H54 (cell line): ENCODE measurements at regions not wholly inside any gene's neighbourhood (a gene's known extent, or its start where the extent isn't known, plus 50 kb on each side); places are given as distances from the start of the nearest gene placed in this dataset.

Experiments used
- DNase-seq: peaks from one replicate; pipeline ENCODE4 v3.0.0; 2011; ENCODE audit warnings: low spot score, mixed read lengths; ENCODE audit not compliant: insufficient read length
- FAIRE-seq: peaks from 3 replicates; lab custom pipeline; 2011; peaks lifted over from hg19 to GRCh38; lab: Jason Lieb, UNC
- POLR2A ChIP-seq: IDR thresholded peaks from 2 replicates; pipeline ENCODE4 v1.6.1; 2011; ENCODE audit warnings: low read depth, mild to moderate bottlenecking, low read length

- FAIRE-seq (no peak), DNase-seq (no peak)
- no peak for TF ChIP-seq POLR2A
Measured at GRCh38 chr2:223197046-223197445, 145.1 kb downstream of the KCNE4 start.

- FAIRE-seq = no peak
- no peak for TF ChIP-seq POLR2A
Measured at GRCh38 chr2:223199531-223200515, 147.8 kb downstream of the KCNE4 start.

DNA sequence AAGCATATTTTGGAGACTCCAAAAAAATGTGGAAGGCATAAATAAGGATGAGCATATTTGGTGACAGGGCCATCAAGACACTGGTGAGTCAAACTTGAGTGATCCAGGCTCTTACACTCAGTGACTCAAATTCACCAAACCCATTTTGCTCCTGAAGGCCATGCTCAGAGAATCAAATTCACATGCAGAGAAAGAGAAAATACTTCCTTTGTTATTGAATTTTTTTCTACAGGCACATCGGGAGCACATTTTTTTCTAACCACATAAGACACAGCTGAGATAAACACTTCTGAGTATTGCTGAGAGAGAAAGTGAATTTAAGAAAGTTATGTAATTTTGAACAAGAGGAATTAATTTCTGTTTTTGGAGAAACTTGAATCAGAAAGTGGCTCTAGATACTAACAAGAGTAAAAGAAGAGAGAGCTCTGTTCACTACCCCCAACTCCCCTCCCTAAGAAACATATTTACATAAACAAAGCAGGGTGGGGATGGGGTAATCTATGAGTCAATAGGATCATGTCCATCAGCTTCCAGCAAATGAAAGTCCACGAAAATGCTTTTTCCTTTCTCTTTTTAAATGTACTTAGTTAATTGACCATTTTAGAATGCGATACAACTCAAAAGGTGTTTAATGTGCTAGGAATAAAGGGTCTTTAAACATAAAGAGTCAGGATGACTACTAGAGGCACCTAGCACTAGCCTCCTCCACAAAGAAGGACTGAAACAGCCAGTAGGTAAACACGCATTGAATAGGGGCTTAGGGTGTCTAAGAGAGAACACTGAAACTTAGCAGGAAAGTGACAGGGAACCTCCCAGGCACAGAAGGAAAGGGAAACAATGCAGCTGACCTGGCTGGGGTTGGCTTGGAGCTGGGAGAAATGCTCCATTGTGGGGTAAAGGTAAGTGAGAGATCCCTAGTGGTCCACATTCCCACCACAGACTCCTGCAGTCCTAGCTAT lies 152.3 kb downstream of the KCNE4 start:
- no peak for TF ChIP-seq POLR2A
- FAIRE-seq (no peak), DNase-seq (no peak)

More at GRCh38 chr2:223199531-223200515, 147.8 kb downstream of the KCNE4 start:
- DNase-seq = no peak

GRCh38 chr2:223210489-223210888 lies 158.5 kb downstream of the KCNE4 start:
- FAIRE-seq (no peak), DNase-seq (no peak)
- TF ChIP-seq POLR2A = no peak

DNA sequence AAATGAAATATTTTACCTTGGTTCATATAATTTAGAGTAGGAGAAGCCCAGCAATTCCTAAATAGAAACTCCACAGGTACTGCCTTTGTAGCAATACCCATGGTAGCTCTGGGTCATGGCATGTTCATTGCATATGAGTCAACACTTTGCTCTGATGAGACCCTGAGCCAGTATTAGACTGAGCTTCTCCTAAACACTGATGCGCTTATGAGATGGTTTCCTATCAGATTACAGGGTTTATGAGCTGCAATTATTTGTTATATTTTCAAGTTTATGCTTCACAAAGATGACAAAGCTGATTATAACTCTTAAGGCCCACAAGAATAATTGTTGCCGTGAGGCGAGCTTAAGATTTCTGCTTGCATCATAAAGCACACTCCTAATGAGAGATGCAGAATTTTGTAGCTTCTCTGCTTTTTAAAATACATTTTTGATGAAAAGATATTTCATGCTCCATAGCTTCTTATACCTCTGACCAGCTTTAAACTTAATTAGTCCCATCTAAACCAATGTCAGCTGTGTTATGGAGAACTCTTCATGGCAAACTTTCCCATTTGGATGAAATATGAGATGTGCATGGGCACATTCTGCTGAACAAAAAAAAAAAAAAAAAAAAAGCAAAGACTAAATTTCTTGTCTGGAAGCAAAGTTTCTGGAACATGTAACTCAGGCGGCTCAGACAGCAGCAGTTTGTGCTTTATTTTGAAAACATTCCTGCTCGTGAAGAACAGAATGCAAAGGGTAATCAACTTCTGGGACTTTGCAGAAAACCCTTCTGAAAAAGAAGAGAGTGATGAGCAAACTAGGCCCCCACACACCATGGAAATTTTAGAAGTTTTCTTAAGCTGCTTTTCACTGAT lies 162.6 kb downstream of the KCNE4 start:
- FAIRE-seq (no peak), DNase-seq (no peak)
- TF ChIP-seq POLR2A = no peak

DNA sequence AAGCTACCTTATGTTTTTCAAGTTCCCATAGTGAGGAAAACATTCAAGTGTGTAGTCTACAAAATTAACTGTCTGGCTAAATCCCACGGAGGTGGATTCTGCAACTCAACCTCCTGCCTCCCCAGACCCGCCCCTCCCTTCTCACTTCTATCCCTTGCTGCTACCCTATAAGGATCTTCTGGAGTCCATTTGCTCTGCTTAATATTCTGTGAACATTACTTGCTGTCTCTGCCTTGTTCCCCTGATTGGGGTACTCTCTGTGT lies 163.2 kb downstream of the KCNE4 start:
- DNase-seq (no peak), FAIRE-seq (no peak)
- TF ChIP-seq POLR2A = no peak

GRCh38 chr2:223217373-223217772 lies 165.4 kb downstream of the KCNE4 start:
- no peak for DNase-seq
- FAIRE-seq = no peak

GRCh38 chr2:223218587-223219178 lies 166.7 kb downstream of the KCNE4 start:
- FAIRE-seq (no peak), DNase-seq (no peak)
- TF ChIP-seq POLR2A = no peak

More at GRCh38 chr2:223217373-223217772, 165.4 kb downstream of the KCNE4 start:
- no peak for TF ChIP-seq POLR2A

DNA sequence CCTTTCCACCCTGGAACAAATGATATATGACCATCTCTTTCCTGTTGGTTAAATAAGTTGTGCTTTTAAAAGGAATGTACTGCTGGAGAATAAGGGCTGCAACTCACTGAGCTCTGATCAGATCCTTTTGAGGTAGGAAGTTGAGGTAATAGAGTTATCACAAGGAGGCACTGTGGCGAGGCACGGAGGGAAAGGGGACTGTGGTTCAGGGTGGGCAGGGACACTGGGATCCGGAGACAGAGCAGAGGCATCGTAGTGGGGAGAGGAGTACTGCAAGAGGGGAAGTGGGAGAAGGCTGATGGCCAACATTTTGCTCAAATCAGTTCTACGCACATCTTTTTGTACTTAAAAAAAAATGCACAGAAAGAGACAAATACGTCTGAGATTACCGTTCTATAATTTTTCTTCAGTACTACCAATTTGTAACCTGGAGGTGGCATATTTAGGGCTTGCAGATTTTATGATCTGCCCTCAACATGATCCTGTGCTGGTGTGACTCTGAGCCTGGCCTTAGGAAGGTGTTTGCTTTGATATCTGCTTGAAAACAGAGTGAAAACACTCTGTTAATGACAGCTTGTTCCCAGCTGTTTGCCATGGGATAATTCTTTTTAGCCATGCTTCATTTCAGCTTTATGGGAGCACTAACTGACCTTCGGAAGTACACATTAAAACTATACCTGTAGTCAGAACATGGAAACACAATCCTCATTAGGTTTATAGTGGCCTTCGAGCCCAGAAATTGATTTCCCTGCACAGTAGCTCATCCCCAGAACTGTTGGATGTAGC lies 168.1 kb downstream of the KCNE4 start:
- FAIRE-seq (no peak), DNase-seq (no peak)
- no peak for TF ChIP-seq POLR2A

DNA sequence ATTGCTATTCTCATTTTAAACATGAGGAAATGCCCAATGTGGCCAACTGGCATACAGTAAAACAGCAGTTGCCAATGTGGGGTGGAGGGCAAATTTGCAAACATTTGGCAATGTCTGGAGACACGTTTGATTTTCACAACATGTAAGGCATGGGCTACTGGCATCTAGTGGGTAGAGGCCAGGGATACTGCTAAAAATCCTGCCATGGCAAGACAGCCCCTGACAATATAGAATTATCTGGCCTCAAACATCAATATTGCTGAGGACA lies 168.6 kb downstream of the KCNE4 start:
- DNase-seq = no peak
- FAIRE-seq = no peak
- TF ChIP-seq POLR2A = no peak

DNA sequence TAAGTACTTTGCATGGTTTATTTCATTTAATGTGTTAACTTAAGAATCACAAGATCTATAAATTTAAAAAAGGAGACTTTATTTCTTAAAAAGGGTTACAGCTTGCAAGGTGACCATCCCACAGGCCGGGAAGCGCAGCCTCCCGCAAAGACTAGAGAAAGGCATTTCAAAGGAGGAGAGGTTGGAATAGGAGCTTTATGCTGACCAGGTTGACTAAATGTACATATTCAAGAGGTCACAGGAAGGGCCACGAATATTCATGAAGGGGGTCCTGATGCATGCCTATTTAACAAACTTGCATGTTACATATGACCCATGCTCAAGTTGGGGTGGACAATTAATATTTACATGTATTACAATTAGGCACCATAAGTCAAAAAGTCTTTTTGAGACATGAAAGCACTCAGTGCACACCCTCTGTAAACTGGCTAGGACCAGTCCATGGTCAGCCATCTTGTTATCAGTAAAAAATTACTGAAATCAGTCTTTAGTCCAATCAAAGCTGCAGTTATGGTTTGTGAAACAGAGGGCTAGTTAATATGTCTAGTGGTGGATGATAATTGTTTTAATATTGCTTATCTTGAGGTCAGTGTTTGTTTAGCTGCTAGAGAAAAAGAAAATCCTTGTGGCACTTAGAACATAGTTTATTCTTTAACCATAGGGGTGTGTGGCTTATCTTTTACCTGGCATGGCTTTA lies 169.3 kb downstream of the KCNE4 start:
- no peak for TF ChIP-seq POLR2A
- FAIRE-seq (no peak), DNase-seq (no peak)

DNA sequence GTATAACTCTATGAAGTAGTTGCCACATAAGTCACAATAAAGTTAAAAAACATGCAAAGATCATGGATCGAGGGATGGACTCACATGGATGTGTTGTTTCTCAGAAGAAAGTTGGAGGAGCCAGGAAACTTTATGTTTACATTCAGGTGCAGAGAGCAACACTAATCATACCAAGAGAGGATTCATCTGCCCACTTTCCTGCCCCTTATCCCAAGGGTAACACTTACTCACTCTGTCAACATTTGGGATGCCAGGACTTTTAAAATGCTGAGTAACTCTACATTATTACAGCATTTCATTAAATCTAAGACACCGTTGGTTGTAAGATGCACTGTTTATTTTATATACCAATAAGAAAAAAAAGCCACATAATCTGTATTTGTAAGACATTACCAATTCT lies 170.4 kb downstream of the KCNE4 start:
- FAIRE-seq (no peak), DNase-seq (no peak)
- no peak for TF ChIP-seq POLR2A
